Stimulated activated CD8-positive, alpha-beta memory T cell treated with anti-CD3 and anti-CD28 coated beads, Interleukin-15, amount 100 ng/mL, for 48 hours (primary cell): ENCODE measurements at regions not wholly inside any gene's neighbourhood (a gene's known extent, or its start where the extent isn't known, plus 50 kb on each side); places are given as distances from the start of the nearest gene placed in this dataset.

Source experiments
- DNase-seq, 2 donors: peaks; one replicate each; pipeline ENCODE4 v3.0.0-alpha.2; 2020; ENCODE audit warnings: low read depth in 2 of 2

- DNase-seq: no peak
These were observed 575.3 kb downstream of the RNF144B start for GRCh38 chr6:18962361-18962905.

GRCh38 chr6:18963439-18963838, 576.3 kb downstream of the RNF144B start:
- DNase-seq: no peak

DNA sequence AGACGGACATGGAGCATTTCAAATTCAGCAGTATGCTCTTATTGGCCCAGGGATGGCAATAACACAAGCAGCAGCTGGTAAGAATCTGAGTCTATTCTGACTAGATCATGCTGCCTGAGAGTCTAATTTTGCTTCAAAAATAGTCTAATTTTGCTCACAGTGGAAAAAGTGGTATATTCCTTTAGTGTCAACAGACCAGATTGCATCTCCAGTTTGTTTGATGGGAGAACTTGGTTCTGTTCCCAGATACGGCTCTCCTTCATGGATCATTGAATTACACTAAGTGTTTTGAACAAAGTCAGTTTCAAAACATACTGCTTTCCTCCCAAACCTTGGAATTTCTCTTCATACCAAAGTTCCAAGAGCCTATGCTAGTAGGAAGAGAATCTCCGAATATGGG, 586.1 kb downstream of the RNF144B start:
- DNase-seq: no peak

GRCh38 chr6:18976091-18976490, 588.9 kb downstream of the RNF144B start:
- no peak for DNase-seq

DNA sequence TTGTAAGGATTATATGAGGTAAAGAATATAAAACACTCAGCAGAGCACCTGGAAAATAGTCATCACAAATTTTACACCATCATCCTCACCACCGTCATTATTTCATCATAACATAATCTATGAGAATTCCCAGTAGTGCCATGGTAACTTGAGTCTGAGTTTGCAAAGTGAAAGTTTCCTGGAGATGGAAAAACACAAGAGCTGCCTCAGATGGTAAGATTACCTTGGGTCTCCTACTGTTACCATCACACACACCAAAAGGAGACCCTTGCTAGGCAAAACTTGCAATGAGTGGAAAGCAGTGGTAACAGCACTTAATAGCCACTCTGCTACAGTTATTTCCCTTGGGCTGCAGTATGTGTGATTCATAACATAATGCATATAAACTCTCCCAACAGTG, 589.8 kb downstream of the RNF144B start:
- DNase-seq: no peak

GRCh38 chr6:18978337-18979128, 591.4 kb downstream of the RNF144B start:
- DNase-seq: no peak

DNA sequence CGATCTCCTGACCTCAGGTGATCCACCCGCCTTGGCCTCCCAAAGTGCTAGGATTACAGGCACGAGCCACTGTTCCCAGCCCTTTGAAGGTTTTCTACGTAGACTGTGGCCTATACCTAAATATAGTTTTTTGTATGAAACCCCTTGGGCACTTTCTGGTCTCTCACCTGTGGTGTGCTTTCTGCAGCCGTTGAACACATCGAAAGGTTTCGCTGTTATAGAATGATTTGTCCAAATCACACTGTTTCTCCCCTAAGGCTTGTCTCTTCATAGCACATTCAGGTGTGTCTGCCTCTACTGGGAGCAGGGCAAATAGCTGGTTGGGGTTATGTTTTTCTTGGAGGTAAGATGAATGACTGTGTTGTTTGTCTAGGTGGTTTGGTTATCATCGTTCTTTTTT, 597.9 kb downstream of the RNF144B start:
- no peak for DNase-seq

GRCh38 chr6:18985996-18986395, 598.8 kb downstream of the RNF144B start:
- no peak for DNase-seq

DNA sequence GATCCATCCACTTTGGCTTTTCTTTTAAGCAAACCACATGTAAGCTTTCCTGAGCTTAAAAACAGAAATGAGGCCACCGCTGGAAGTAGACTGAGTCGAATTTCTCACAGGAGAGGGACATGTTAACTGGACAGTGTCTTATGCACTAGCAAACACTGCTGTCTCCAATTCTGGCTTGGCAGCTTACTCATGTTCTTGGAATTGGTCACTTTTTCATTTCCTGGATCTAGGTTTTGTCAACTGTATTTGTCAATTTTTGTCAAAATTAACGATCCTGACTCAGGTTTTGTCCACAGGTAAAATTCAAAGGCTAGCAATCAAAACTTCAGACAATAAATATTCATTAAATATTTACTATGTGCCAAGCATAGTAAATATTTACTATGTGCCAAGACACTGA, 601.5 kb downstream of the RNF144B start:
- no peak for DNase-seq

DNA sequence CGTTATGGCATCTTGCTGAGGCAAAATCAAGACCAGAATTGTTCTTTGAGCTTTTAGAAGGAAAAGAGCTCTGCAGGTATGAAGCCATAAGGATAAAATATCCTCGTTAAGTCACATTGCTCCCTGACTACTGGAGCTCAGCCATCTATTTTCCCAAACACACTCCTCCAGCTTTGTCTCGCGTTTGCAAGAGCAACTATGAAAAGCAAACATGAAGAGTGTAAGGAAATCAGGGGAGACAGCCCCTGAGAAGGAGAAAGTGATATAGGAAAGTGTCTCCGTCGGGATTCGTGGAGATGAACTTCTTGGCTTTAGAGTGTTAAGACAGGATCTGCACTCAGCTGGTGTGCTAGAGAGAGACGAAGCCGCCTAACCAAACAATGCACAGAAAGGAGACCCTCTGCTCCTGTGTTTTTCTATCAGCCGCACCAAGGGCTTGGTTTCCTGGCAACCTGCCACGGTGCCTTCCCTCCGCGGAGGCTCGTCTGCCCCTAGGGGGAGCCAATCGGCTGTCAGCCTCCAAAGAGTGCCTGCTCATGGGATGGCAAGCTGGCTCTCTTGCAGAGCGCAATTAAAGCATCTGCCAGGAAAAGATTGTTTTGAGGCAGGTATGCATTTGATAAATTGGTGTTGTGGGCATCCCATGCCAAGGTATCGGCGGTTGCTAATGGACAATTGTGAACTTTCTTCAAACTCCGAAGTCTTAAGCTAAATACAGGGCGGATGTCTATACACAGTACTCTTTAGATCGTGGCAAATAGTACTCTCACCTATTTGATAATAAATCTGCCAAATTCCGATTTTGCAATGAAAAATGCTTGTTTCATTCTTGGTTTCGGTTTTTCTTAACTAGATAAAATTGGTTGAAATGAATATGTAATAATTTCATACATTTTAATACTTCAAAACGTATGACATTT, 603.2 kb downstream of the RNF144B start:
- peak in 1 of 2 donors; percentile 8 for DNase-seq

GRCh38 chr6:18997375-18997826, 610.3 kb downstream of the RNF144B start:
- DNase-seq: no peak

GRCh38 chr6:19002976-19003560, 615.9 kb downstream of the RNF144B start:
- DNase-seq: no peak

- DNase-seq: no peak
These were observed 617.0 kb downstream of the RNF144B start for GRCh38 chr6:19004176-19004575.

DNA sequence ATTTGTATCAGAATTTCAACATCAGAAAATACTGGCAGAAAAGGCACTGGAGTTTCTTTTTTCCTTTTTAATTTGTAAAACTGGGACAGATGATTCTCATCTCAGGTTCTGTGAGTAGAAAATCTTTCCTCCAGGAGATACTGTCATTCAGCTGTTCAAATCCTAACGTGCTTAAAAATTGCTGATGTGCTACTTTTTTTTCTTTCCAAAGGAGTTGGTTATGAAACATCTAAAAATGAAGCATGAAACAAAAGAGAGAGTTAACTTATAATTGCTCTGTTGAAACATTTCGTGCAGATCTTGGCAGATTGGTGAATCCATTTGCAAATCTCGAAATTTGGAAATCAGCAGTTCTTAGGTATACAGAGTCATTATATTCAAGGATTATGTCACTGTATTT, 622.6 kb downstream of the RNF144B start:
- DNase-seq: no peak

DNA sequence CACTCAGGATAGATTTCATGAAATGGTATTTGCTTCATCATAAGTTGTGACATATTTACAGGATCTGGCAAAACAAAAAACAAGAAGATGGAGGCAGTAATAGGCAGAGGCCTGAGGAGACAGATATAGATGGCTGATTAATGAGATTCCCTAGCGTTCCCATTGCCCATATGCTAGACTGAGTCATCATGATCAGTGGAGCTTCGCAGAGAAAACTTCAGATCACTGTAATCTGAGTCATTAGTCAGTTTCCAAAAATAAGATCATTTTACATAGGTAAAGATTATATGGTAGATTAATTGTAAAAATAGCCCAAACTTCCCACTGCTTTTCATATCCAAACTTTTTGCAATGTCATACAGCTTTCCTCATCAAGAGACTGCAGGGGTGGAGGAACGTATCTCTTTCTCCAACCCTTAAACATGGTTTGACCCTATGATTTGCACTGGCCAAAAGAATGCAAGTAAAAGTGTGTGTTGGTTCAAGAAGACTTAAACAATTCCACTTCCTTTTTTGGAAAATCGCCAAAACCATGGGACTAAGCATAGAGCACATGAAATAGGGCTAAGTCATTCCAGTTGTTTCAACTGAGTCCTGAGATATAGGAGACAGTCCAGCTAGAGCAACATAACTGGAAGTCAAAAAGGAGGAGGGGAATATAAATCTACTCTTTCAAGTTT, 626.0 kb downstream of the RNF144B start:
- DNase-seq: no peak

DNA sequence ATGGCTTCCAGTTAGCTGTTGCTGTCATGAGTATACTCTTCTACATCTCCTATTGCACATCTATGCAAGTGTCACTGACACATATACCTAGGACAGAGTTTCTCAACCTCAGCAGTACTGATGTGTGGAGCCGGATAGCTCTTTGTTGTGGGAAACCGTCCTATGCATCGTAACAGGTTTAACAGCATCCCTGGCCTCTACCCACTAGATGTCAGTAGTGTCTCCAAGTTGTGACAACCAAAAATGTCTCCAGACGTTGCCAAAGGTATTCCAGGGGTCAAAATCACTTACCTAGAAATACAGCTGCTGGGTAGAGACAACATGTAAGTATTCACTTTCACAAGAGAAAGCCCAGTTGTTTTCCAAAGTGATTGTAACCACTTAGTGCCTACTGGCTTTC, 637.6 kb downstream of the RNF144B start:
- no peak for DNase-seq

GRCh38 chr6:19028201-19028600, 641.1 kb downstream of the RNF144B start:
- DNase-seq: no peak

DNA sequence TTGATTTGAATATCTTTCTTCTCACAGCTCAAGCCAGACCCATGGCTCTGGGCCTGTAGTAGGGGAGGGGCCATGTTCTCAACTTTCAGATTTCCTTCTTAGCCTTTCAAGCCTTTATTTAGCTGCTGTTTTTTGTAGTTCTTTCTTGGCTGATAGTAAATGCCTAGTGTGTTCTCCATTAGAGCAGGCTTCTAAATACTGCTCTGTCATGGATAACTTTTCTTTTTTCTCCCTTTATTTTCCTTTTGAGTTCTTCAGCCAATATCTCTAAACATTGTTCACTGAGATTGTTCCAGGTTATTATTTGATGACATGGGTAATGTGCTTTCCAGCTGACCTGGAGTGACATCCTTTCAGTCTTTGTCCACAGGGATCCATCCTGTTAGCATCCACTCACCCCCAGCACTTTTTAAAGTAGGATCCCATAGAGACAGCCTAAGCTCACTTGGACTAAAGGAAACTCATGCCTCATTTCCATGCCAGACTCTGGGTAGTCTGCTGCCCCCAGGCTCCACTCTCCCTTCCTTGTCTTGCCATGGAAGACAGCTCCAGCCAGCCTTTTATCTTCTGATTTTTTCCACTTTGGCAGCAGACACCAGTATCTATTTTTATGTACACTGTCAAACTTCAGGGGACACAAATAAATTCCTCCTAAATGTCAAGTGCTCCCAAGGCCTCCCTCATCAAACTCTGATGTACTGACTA, 645.6 kb downstream of the RNF144B start:
- DNase-seq: no peak

- DNase-seq: no peak
These were observed 646.5 kb downstream of the RNF144B start for GRCh38 chr6:19033683-19034082.

- DNase-seq: no peak
These were observed 647.8 kb downstream of the RNF144B start for GRCh38 chr6:19034986-19035385.
